NB4 (cell line): ENCODE measurements at regions not wholly inside any gene's neighbourhood (a gene's known extent, or its start where the extent isn't known, plus 50 kb on each side); places are given as distances from the start of the nearest gene placed in this dataset.

ENCODE experiments used
- DNase-seq: peaks from one replicate; pipeline ENCODE4 v3.0.0; 2010; ENCODE audit warnings: low read depth
- H3K4me3 ChIP-seq: one replicate; pipeline ENCODE4 v1.5.1; 2011; ENCODE audit warnings: mild to moderate bottlenecking, low read depth, low read length, moderate library complexity
- CTCF ChIP-seq: IDR thresholded peaks from one replicate; pipeline ENCODE4 v1.5.1; 2012; ENCODE audit warnings: low read depth, low read length
- MYC ChIP-seq: IDR thresholded peaks from 2 replicates; pipeline ENCODE4 v1.6.1; 2011; ENCODE audit warnings: low read depth, low read length
- POLR2A ChIP-seq: IDR thresholded peaks from 2 replicates; pipeline ENCODE4 v1.6.1; 2011; ENCODE audit warnings: mild to moderate bottlenecking; ENCODE audit not compliant: insufficient read length; ENCODE audit errors: extremely low read depth
- TF ChIP-seq, protein P1 (sequence below): IDR thresholded peaks from 2 replicates; pipeline ENCODE4 v1.6.1; 2011; ENCODE audit warnings: low read depth, low read length

DNA sequence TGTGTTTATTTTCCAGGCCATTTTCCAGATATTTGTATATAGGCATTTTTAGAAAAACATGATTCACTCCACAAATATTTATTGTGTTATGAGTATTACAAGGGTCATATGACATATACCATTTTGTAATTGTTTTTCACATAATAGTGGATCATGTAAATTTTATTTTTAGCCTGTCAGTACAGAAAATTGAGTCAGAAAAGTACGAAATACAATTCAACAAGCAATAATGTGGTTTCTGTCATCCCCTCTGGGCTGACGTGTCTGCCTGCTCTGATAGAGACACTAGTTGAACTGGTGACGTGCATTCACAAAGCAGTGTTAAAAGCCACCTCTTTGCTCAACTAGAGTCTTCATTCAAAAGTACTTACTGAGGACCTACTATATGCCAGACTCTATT lies 97.9 kb upstream of the STEAP1B start:
- DNase-seq = no peak
- no peak overlapping the region for H3K4me3 ChIP-seq
- TF ChIP-seq, protein P1, sequence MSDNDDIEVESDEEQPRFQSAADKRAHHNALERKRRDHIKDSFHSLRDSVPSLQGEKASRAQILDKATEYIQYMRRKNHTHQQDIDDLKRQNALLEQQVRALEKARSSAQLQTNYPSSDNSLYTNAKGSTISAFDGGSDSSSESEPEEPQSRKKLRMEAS = no peak

DNA sequence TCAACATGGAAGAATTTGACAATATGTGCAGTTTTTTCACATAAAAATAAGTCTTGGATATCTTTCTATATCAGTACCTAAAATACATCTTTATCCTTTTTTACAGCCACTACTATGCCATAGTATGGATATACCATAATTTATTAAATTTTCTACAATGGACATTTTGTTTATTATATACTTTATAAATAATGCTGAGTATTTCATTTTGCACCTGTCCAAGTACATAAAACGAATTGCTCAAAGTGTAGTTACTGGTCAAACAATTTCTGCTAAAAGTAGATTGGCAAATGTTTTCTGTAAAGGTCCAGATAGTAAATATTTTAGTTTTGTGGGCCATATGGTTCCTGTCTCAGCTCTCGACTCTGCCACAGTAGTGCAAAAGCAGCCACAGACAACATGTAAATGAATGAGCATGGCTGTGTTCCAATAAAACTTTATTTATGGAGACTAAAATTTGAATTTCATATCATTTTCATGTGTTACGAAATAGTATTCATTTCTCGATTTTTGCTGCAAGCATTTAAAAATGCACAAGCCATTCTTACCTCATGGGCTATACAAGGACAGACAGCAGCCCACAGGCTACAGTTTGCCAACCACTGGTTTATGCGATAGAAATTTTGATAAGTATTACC lies 96.9 kb upstream of the STEAP1B start:
- DNase-seq = no peak
- H3K4me3 ChIP-seq = no peak overlapping the region
- no peak for TF ChIP-seq CTCF
- TF ChIP-seq MYC = no peak
- TF ChIP-seq, protein P1 = no peak
- no peak for TF ChIP-seq POLR2A

DNA sequence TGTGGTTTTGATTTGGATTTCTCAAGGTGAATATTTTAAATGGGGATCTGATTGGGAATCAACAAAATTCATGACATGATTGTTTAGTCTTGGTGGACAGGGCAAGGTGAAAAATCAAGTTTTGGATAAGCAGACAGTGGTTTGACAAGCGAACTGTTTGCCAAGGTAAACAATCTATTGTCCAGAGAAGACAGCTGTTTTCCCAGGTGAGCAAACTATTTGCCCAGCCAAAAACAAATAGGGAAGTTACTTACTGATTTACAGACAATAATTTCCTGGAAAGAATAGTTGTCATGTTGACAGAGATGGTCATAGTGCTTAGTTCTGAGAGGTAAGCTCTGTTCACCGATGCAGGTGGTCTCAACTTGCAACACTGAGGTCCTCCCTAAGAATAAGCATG lies 94.0 kb upstream of the STEAP1B start:
- H3K4me3 ChIP-seq = no peak overlapping the region
- TF ChIP-seq MYC (no peak), CTCF (no peak), POLR2A (no peak)
- TF ChIP-seq, protein P1 = no peak
- DNase-seq = no peak

GRCh38 chr7:22591271-22591670 lies 91.3 kb upstream of the STEAP1B start:
- no peak overlapping the region for H3K4me3 ChIP-seq
- no peak for TF ChIP-seq CTCF
- no peak for TF ChIP-seq POLR2A
- TF ChIP-seq, protein P1 = no peak
- no peak for TF ChIP-seq MYC
- no peak for DNase-seq

DNA sequence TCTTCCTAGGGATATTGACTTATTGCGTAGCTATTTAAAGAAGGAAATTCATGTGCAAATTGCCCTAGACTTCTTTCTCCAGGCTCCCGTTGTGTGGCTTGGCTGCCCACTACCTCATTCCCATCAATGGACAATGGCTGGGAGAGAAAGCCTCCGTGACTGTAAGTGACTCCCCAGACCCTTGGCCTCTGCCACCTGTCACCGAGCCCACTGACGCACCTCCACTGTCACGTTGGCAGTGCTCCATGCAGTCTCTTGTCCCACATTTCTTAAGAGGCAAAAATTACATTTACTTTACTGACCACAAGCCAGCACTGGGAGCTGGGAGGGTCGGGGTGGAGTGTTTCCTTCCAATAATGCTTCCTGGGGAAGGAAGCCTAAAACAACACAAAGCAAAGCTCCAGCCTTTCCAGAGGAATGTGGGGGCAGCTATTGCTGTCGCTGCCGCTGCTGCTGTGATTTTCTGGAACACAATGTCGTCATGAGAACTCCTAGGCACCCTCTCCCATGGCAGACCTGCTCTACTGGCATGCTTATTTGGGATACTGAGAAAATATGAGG lies 89.7 kb upstream of the STEAP1B start:
- no peak overlapping the region for H3K4me3 ChIP-seq
- TF ChIP-seq POLR2A = no peak
- TF ChIP-seq MYC = no peak
- TF ChIP-seq CTCF = no peak
- TF ChIP-seq, protein P1 = no peak
- no peak for DNase-seq

- TF ChIP-seq, protein P1 = no peak
- TF ChIP-seq CTCF = no peak
- no peak for TF ChIP-seq POLR2A
- no peak for TF ChIP-seq MYC
- H3K4me3 ChIP-seq = no peak overlapping the region
- DNase-seq = no peak
Measured at GRCh38 chr7:22588351-22588750, 88.4 kb upstream of the STEAP1B start.
